A204.1 (cell line): ENCODE measurements at regions not wholly inside any gene's neighbourhood (a gene's known extent, or its start where the extent isn't known, plus 50 kb on each side); places are given as distances from the start of the nearest gene placed in this dataset.

Source experiments
- FAIRE-seq: peaks from 2 replicates; lab custom pipeline; 2012; peaks lifted over from hg19 to GRCh38; lab: Jason Lieb, UNC

GRCh38 chr9:4435197-4435596, 55.1 kb upstream of the SLC1A1 start:
- FAIRE-seq = no peak

GRCh38 chr9:4433379-4433778, 56.9 kb upstream of the SLC1A1 start:
- no peak for FAIRE-seq

- FAIRE-seq = no peak
Observed at GRCh38 chr9:4430432-4431261, 59.6 kb upstream of the SLC1A1 start.

- no peak for FAIRE-seq
Observed at GRCh38 chr9:4425319-4426045, 64.8 kb upstream of the SLC1A1 start.

GRCh38 chr9:4424891-4425290, 65.4 kb upstream of the SLC1A1 start:
- no peak for FAIRE-seq

- FAIRE-seq = no peak
Observed at GRCh38 chr9:4424038-4424437, 66.2 kb upstream of the SLC1A1 start.

GRCh38 chr9:4423207-4423610, 67.1 kb upstream of the SLC1A1 start:
- no peak for FAIRE-seq

- no peak for FAIRE-seq
Observed at GRCh38 chr9:4422495-4422894, 67.8 kb upstream of the SLC1A1 start.

GRCh38 chr9:4421847-4422246, 68.4 kb upstream of the SLC1A1 start:
- no peak for FAIRE-seq

GRCh38 chr9:4420351-4420750, 69.9 kb upstream of the SLC1A1 start:
- no peak for FAIRE-seq

GRCh38 chr9:4417578-4418325, 72.5 kb upstream of the SLC1A1 start:
- FAIRE-seq = no peak

GRCh38 chr9:4416467-4416866, 73.8 kb upstream of the SLC1A1 start:
- FAIRE-seq = no peak

- FAIRE-seq = no peak
Observed at GRCh38 chr9:4415281-4415680, 75.0 kb upstream of the SLC1A1 start.

- no peak for FAIRE-seq
Observed at GRCh38 chr9:4413856-4414255, 76.4 kb upstream of the SLC1A1 start.

- FAIRE-seq = no peak
Observed at GRCh38 chr9:4404156-4404555, 86.1 kb upstream of the SLC1A1 start.

GRCh38 chr9:4402501-4402900, 87.8 kb upstream of the SLC1A1 start:
- FAIRE-seq = no peak

- no peak for FAIRE-seq
Observed at GRCh38 chr9:4400731-4401130, 89.5 kb upstream of the SLC1A1 start.

- no peak for FAIRE-seq
Observed at GRCh38 chr9:4397917-4398316, 92.4 kb upstream of the SLC1A1 start.

- FAIRE-seq = no peak
Observed at GRCh38 chr9:4393806-4394523, 94.1 kb upstream of the GLIS3 start.

GRCh38 chr9:4389755-4390154, 89.9 kb upstream of the GLIS3 start:
- no peak for FAIRE-seq

- FAIRE-seq = no peak
Observed at GRCh38 chr9:4389003-4389402, 89.1 kb upstream of the GLIS3 start.

- no peak for FAIRE-seq
Observed at GRCh38 chr9:4386819-4387218, 87.0 kb upstream of the GLIS3 start.
